ENCODE measurements at regions not wholly inside any gene's neighbourhood (a gene's known extent, or its start where the extent isn't known, plus 50 kb on each side); places are given as distances from the start of the nearest gene placed in this dataset.

DNA sequence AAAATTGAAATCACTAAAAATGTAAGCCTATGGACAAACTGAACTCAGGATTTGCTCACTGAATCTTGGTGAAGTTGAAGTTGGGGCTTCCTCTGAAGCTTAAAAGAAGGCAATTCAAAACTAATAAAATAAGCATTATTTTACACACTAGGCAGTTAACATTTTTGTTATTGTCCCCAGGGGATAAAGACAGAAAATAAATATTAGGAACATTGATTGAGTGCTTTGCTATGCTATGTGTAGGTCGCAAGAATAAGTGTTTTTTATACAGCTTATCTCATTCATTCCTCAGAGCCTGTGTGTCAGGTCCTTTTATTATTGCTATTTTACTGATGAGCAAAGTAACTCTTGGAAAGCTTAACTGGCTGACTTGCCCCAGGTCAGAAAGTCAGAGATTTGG lies 82.2 kb downstream of the ZNF608 start:
- Histone ChIP-seq H3K9ac (ENCODE audit: low read depth in 1 of 2, low read length in 2 of 2) (no peak overlapping the region), H3K4me1 (ENCODE audit: control insufficient read depth in 4 of 4, insufficient read depth in 4 of 4, low read length in 3 of 4) (peaks cover 13 to 37% (median 21%) of the 10 kb centered on the region in 4 donors), H3K27ac (ENCODE audit: low read depth in 1 of 2, low read length in 2 of 2) (no peak overlapping the region), H3K4me3 (ENCODE audit: low read depth in 1 of 3, low read length in 3 of 3) (no peak overlapping the region), H3K36me3 (ENCODE audit: control insufficient read depth in 4 of 4, insufficient read depth in 3 of 4, low read depth in 1 of 4, low read length in 3 of 4) (no peaks in the 10 kb centered on the region), H3K9me3 (ENCODE audit: control insufficient read depth in 4 of 4, low read length in 3 of 4) (no peaks in the 10 kb centered on the region), H3K27me3 (ENCODE audit: control insufficient read depth in 4 of 4, insufficient read depth in 4 of 4, low read length in 3 of 4) (no peaks in the 10 kb centered on the region)
- 74% methylated on average over 1 of the region's 1 CpG for WGBS
- no peak for DNase-seq (ENCODE audit: low spot score)
- TF ChIP-seq NR2F2 (IDR thresholded peaks at IDR 0.05) (no peak), YY1 (IDR thresholded peaks at IDR 0.05) (no peak), SP1 (IDR thresholded peaks at IDR 0.05) (no peak)

DNA sequence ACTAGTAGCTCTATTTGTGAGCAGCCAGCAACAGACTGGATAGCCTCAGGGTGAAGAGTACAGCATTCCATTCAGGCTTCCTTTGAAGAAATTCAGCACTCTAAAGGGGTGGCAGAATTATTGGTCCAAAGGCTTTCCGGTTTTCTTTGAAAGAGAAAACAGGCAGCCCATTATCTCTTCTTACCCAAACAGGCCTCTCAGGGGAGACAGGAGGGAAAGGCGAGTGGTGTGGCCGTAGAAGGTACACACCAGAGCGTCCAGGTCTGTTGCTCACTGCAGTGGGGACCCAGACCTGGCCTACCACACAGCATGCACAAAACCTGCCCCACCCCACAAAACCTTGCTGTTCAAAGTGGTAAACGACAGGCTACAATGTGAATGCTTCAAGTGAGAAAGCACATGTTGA lies 83.3 kb downstream of the ZNF608 start:
- H3K36me3 ChIP-seq (ENCODE audit: control insufficient read depth in 4 of 4, insufficient read depth in 3 of 4, low read depth in 1 of 4, low read length in 3 of 4) = no peaks in the 10 kb centered on the region
- no peak for TF ChIP-seq HNF4G (IDR thresholded peaks at IDR 0.05)
- no peak for TF ChIP-seq YY1 (IDR thresholded peaks at IDR 0.05)
- no peak for TF ChIP-seq JUND (IDR thresholded peaks at IDR 0.05)
- no peak for TF ChIP-seq HNF4A (conservative IDR thresholded peaks at IDR 0.05)
- TF ChIP-seq, protein P1, sequence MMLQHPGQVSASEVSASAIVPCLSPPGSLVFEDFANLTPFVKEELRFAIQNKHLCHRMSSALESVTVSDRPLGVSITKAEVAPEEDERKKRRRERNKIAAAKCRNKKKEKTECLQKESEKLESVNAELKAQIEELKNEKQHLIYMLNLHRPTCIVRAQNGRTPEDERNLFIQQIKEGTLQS (IDR thresholded peaks at IDR 0.05) = no peak
- no peak for TF ChIP-seq RXRA (IDR thresholded peaks at IDR 0.05)
- no peak for TF ChIP-seq SP1 (IDR thresholded peaks at IDR 0.05)
- TF ChIP-seq TAF1 (conservative IDR thresholded peaks at IDR 0.05) = no peak
- TF ChIP-seq FOXA1 (IDR thresholded peaks at IDR 0.05) = no peak
- H3K27ac ChIP-seq (ENCODE audit: low read depth in 1 of 2, low read length in 2 of 2) = peak overlapping the region in 1 of 2 donors; percentile 78
- 85% methylated on average over 5 of the region's 5 CpGs for WGBS
- H3K4me3 ChIP-seq (ENCODE audit: low read depth in 1 of 3, low read length in 3 of 3) = no peak overlapping the region
- H3K4me1 ChIP-seq (ENCODE audit: control insufficient read depth in 4 of 4, insufficient read depth in 4 of 4, low read length in 3 of 4) = peaks cover 10 to 37% (median 21%) of the 10 kb centered on the region in 4 donors
- DNase-seq (ENCODE audit: low spot score) = no peak
- H3K27me3 ChIP-seq (ENCODE audit: control insufficient read depth in 4 of 4, insufficient read depth in 4 of 4, low read length in 3 of 4) = no peaks in the 10 kb centered on the region
- no peaks in the 10 kb centered on the region for H3K9me3 ChIP-seq (ENCODE audit: control insufficient read depth in 4 of 4, low read length in 3 of 4)
- no peak overlapping the region for H3K9ac ChIP-seq (ENCODE audit: low read depth in 1 of 2, low read length in 2 of 2)

DNA sequence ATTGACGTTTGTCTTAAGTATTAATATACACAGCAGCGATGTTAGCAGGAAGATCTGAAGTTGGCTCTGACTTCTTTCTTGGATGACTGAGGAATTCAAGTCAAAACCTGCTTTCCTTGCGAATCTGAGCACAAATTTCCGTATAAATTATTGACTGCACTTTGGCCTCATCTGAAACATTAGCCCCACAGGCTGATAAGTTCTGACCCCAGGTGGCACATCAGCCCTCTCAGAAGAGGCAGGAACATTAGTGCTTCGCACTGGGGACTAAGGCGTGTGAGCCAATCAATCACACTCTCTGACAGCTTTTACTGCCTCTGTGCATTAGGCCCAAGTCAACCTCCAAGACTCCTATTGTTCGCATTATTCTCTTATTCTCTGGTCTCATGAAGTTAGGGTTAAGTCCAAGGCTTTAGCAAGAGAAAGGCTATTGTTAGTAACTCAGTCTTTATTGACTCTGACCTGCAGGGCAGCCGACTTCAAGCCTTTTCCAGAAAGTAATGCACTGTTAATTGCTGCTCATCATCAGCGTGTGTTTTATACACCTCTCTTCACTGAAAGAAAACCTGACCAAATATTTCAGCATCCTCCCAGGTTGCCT lies 84.2 kb downstream of the ZNF608 start:
- WGBS = 41% methylated on average over 9 of the region's 9 CpGs
- no peak for DNase-seq (ENCODE audit: low spot score)
- peak overlapping the region; percentile 72 to 78 for H3K27ac ChIP-seq (ENCODE audit: low read depth in 1 of 2, low read length in 2 of 2)

DNA sequence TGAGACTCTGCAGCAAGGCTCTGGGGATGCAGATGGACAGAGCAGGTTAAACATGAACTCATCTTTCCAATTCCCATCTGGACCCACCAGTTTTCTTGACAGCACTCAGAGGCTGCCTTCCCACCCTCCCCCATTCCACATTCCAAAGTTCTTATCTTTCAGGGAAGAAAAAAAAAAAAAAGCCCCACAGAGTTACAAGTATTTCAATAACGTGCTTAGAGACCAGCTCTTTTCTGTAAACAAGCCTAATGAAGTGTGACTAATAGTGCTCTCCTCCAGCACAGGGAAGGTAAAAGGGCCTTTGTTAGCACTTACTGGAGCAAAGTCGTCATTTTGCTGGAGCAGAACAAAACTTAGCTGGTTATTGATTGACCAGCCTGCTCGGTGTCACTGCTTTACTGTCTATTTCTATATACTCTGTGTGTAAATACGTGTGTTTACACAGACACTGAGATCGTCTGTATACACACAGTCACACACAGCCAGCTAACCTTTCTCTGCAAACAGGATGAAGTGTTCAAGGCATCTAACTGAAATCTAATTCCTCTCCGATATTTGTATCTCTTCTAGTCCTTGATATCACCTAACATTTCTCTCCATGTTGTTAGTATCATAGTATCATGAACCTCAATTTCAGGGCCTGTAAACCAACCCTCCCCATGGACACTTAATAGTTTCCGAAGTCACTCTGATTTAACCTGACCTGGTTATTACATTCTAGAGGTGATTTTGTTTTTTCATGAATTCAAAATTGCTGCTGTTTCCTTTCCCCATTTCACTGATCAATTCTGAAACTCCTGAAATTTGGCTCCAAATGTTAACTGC lies 84.9 kb downstream of the ZNF608 start:
- Histone ChIP-seq H3K9me3 (ENCODE audit: control insufficient read depth in 4 of 4, low read length in 3 of 4) (no peaks in the 10 kb centered on the region), H3K4me3 (ENCODE audit: low read depth in 1 of 3, low read length in 3 of 3) (peak overlapping the region in 2 of 3 donors; percentile 9 to 13), H3K27ac (ENCODE audit: low read depth in 1 of 2, low read length in 2 of 2) (peak overlapping the region; percentile 72 to 78), H3K36me3 (ENCODE audit: control insufficient read depth in 4 of 4, insufficient read depth in 3 of 4, low read depth in 1 of 4, low read length in 3 of 4) (no peaks in the 10 kb centered on the region), H3K9ac (ENCODE audit: low read depth in 1 of 2, low read length in 2 of 2) (peak overlapping the region in 1 of 2 donors; percentile 33), H3K4me1 (ENCODE audit: control insufficient read depth in 4 of 4, insufficient read depth in 4 of 4, low read length in 3 of 4) (peaks cover 10 to 31% (median 21%) of the 10 kb centered on the region in 4 donors), H3K27me3 (ENCODE audit: control insufficient read depth in 4 of 4, insufficient read depth in 4 of 4, low read length in 3 of 4) (no peaks in the 10 kb centered on the region)
- 25% methylated on average over 7 of the region's 7 CpGs for WGBS
- DNase-seq (ENCODE audit: low spot score) = peak; percentile 39
- TF ChIP-seq, protein P2, sequence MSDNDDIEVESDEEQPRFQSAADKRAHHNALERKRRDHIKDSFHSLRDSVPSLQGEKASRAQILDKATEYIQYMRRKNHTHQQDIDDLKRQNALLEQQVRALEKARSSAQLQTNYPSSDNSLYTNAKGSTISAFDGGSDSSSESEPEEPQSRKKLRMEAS (IDR thresholded peaks at IDR 0.05) = peak; percentile 38
- TF ChIP-seq NR2F2 (IDR thresholded peaks at IDR 0.05) (no peak), FOXA1 (IDR thresholded peaks at IDR 0.05) (peak; percentile 93), YY1 (IDR thresholded peaks at IDR 0.05) (peak; percentile 73), EGR1 (IDR thresholded peaks at IDR 0.05; ENCODE audit: low read depth in 2 of 2) (no peak), RXRA (IDR thresholded peaks at IDR 0.05) (peak in 1 of 2 donors; percentile 72)
- TF ChIP-seq, protein P3, sequence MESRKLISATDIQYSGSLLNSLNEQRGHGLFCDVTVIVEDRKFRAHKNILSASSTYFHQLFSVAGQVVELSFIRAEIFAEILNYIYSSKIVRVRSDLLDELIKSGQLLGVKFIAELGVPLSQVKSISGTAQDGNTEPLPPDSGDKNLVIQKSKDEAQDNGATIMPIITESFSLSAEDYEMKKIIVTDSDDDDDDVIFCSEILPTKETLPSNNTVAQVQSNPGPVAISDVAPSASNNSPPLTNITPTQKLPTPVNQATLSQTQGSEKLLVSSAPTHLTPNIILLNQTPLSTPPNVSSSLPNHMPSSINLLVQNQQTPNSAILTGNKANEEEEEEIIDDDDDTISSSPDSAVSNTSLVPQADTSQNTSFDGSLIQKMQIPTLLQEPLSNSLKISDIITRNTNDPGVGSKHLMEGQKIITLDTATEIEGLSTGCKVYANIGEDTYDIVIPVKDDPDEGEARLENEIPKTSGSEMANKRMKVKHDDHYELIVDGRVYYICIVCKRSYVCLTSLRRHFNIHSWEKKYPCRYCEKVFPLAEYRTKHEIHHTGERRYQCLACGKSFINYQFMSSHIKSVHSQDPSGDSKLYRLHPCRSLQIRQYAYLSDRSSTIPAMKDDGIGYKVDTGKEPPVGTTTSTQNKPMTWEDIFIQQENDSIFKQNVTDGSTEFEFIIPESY (IDR thresholded peaks at IDR 0.05) = peak; percentile 28
- TF ChIP-seq, protein P1 (IDR thresholded peaks at IDR 0.05) = no peak
- TF ChIP-seq, protein P4, sequence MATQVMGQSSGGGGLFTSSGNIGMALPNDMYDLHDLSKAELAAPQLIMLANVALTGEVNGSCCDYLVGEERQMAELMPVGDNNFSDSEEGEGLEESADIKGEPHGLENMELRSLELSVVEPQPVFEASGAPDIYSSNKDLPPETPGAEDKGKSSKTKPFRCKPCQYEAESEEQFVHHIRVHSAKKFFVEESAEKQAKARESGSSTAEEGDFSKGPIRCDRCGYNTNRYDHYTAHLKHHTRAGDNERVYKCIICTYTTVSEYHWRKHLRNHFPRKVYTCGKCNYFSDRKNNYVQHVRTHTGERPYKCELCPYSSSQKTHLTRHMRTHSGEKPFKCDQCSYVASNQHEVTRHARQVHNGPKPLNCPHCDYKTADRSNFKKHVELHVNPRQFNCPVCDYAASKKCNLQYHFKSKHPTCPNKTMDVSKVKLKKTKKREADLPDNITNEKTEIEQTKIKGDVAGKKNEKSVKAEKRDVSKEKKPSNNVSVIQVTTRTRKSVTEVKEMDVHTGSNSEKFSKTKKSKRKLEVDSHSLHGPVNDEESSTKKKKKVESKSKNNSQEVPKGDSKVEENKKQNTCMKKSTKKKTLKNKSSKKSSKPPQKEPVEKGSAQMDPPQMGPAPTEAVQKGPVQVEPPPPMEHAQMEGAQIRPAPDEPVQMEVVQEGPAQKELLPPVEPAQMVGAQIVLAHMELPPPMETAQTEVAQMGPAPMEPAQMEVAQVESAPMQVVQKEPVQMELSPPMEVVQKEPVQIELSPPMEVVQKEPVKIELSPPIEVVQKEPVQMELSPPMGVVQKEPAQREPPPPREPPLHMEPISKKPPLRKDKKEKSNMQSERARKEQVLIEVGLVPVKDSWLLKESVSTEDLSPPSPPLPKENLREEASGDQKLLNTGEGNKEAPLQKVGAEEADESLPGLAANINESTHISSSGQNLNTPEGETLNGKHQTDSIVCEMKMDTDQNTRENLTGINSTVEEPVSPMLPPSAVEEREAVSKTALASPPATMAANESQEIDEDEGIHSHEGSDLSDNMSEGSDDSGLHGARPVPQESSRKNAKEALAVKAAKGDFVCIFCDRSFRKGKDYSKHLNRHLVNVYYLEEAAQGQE (IDR thresholded peaks at IDR 0.05) = peak; percentile 53

More for the DNA sequence above, 84.2 kb downstream of the ZNF608 start:
- Histone ChIP-seq H3K27me3 (ENCODE audit: control insufficient read depth in 4 of 4, insufficient read depth in 4 of 4, low read length in 3 of 4) (no peaks in the 10 kb centered on the region), H3K9me3 (ENCODE audit: control insufficient read depth in 4 of 4, low read length in 3 of 4) (no peaks in the 10 kb centered on the region), H3K4me3 (ENCODE audit: low read depth in 1 of 3, low read length in 3 of 3) (no peak overlapping the region), H3K9ac (ENCODE audit: low read depth in 1 of 2, low read length in 2 of 2) (peak overlapping the region in 1 of 2 donors; percentile 34), H3K36me3 (ENCODE audit: control insufficient read depth in 4 of 4, insufficient read depth in 3 of 4, low read depth in 1 of 4, low read length in 3 of 4) (no peaks in the 10 kb centered on the region), H3K4me1 (ENCODE audit: control insufficient read depth in 4 of 4, insufficient read depth in 4 of 4, low read length in 3 of 4) (peaks cover 10 to 35% (median 21%) of the 10 kb centered on the region in 4 donors)
- TF ChIP-seq SP1 (IDR thresholded peaks at IDR 0.05) (peak; percentile 43), HNF4G (IDR thresholded peaks at IDR 0.05) (peak; percentile 49), YY1 (IDR thresholded peaks at IDR 0.05) (no peak), HNF4A (conservative IDR thresholded peaks at IDR 0.05) (peak; percentile 33 to 89), RXRA (IDR thresholded peaks at IDR 0.05) (peak in 1 of 2 donors; percentile 35), GABPA (IDR thresholded peaks at IDR 0.05 in 1 of 2, conservative IDR thresholded peaks at IDR 0.05 in 1 of 2) (no peak)
